ENCODE measurements at regions not wholly inside any gene's neighbourhood (a gene's known extent, or its start where the extent isn't known, plus 50 kb on each side); places are given as distances from the start of the nearest gene placed in this dataset.

GRCh38 chr16:73885319-73885718 is 411.3 kb upstream of the PSMD7 start:
- BruUV-seq (replicated peaks), result no TSS peak
- H3K9me3 ChIP-seq (ENCODE audit: low read length), result no peaks in the 10 kb centered on the region
- H3K4me1 ChIP-seq (ENCODE audit: insufficient read depth, low read length), result no peaks in the 10 kb centered on the region
- no peak overlapping the region for H3K27ac ChIP-seq (ENCODE audit: extremely low read length, insufficient read depth, low read length)
- ChIA-PET POLR2A (no interaction called here), CTCF (ENCODE audit: low intra/inter-chr PET ratio, low total read pairs) (no interaction called here)
- 14% methylated on average over 4 of the region's 4 CpGs for WGBS (ENCODE audit: low lambda C conversion rate)
- no peak overlapping the region for H2AFZ ChIP-seq (ENCODE audit: low read length)
- DNase-seq (ENCODE audit: low spot score) (no peak), ATAC-seq (no peak), FAIRE-seq (no peak)
- in situ Hi-C loops (cut with HindIII; ENCODE audit: extremely low pct_ligation_motif_present, low pct_unique_long_range_greater_than_20kb), result no loop called here
- H3K79me2 ChIP-seq (ENCODE audit: insufficient read depth, low read length), result no peaks in the 10 kb centered on the region
- peaks cover 0 to 36% of the 10 kb centered on the region in 2 experiments; a peak in 4 of 5 replicates for H3K27me3 ChIP-seq (ENCODE audit: control insufficient read depth in 1 of 2, insufficient read depth in 2 of 2, low read length in 2 of 2)
- H3K4me2 ChIP-seq (ENCODE audit: low read depth, low read length), result no peak overlapping the region
- H3K36me3 ChIP-seq (replicated peaks in 1 of 2; ENCODE audit: control insufficient read depth in 1 of 2, insufficient read depth in 2 of 2, low read length in 2 of 2), result no peaks in the 10 kb centered on the region
- H3K9ac ChIP-seq (ENCODE audit: insufficient read depth, low read depth, low read length), result no peak overlapping the region
- no peak overlapping the region for H3K4me3 ChIP-seq (replicated peaks in 1 of 3; ENCODE audit: insufficient read depth in 1 of 3, low read depth in 2 of 3, low read length in 3 of 3)
- intact Hi-C loops (cut with micrococcal nuclease; ENCODE audit: unreplicated experiment), result no loop called here
- H4K20me1 ChIP-seq (ENCODE audit: insufficient read depth, low read length), result no peaks in the 10 kb centered on the region
- TF ChIP-seq BRCA1 (CRISPR knock-in tag; IDR thresholded peaks at IDR 0.05) (no peak), SNRNP70 (IDR thresholded peaks at IDR 0.05; ENCODE audit: low read depth, low read length) (no peak), POGZ (CRISPR knock-in tag; IDR thresholded peaks at IDR 0.05) (no peak), ZNF670 (CRISPR knock-in tag; IDR thresholded peaks at IDR 0.05; ENCODE audit: borderline replicate concordance) (no peak), ZNF232 (CRISPR knock-in tag; IDR thresholded peaks at IDR 0.05; ENCODE audit: borderline replicate concordance) (no peak), ZNF383 (CRISPR knock-in tag; IDR thresholded peaks at IDR 0.05; ENCODE audit: borderline replicate concordance) (no peak), SNAI1 (CRISPR knock-in tag; IDR thresholded peaks at IDR 0.05; ENCODE audit: borderline replicate concordance) (no peak), HDAC6 (IDR thresholded peaks at IDR 0.05; ENCODE audit: low read depth, low read length) (no peak), KIAA2018 (CRISPR knock-in tag; IDR thresholded peaks at IDR 0.05; ENCODE audit: borderline replicate concordance) (no peak), ZNF646 (CRISPR knock-in tag; IDR thresholded peaks at IDR 0.05) (no peak), CREB1 (IDR thresholded peaks at IDR 0.05) (no peak), CREB1 (CRISPR knock-in tag; IDR thresholded peaks at IDR 0.05) (no peak)

Data from HepG2 (cell line).